ENCODE measurements at regions not wholly inside any gene's neighbourhood (a gene's known extent, or its start where the extent isn't known, plus 50 kb on each side); places are given as distances from the start of the nearest gene placed in this dataset.

DNA sequence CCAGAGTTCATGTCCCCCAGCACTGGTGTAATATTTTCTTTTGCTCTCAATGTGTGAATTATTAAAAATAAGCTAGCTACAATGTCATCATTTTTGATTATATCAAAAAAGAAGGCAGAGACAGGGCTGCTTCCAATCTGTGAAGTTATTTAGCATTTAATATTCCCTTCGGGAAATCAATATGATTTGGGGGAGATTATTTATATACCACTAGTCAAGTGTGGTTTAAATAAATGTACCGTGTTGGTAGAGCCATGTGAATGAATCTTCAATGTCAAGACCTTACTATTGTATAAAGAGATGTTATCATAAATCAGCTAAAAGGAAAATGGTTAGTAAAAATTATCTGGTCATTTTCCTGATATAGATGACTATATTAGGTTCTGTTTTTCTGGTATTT lies 87.4 kb upstream of the MID1 start:
- TF ChIP-seq GATA2 (IDR thresholded peaks at IDR 0.05; ENCODE audit: low read depth, low read length) (no peak), GATA3 (IDR thresholded peaks at IDR 0.05; ENCODE audit: low read depth, low read length) (no peak)

Measured in SH-SY5Y (cell line).